GM18867 (cell line): ENCODE measurements at regions not wholly inside any gene's neighbourhood (a gene's known extent, or its start where the extent isn't known, plus 50 kb on each side); places are given as distances from the start of the nearest gene placed in this dataset.

Source experiments
- ATAC-seq: cut with Tn5 transposase; IDR thresholded peaks from one replicate; pipeline ENCODE4 v1.9.1; 2021; ENCODE audit warnings: mild to moderate bottlenecking, moderate library complexity; ENCODE audit not compliant: unreplicated experiment

DNA sequence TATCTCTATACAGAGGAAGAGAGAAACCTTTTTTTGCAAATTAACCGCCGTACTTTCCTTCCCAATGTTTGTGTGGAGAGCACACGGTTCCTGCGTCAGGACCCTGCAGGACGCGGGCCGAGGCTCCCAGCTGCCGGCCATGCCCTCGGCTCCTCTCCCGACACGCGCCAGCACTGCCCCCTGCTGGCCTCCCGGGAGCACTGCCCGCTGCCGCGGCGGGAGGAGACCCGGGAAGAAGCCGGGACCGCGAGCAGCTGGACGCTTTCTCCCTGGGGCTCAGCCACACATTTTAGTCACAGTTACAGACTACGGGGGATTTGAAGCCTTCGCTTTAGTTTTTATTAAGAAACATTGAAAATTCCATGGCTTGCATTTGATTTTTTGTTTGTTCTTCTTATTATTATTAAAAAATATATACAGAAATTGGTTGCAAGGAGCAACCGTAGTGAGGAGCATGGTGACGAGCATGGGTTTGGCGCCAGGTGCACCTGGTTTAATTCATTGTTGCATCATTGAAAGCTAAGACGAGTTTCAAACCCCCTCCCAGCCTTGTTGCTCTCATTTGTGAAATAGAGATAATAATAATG is 401.2 kb downstream of the GALR1 start:
- ATAC-seq, result peak; percentile 88

DNA sequence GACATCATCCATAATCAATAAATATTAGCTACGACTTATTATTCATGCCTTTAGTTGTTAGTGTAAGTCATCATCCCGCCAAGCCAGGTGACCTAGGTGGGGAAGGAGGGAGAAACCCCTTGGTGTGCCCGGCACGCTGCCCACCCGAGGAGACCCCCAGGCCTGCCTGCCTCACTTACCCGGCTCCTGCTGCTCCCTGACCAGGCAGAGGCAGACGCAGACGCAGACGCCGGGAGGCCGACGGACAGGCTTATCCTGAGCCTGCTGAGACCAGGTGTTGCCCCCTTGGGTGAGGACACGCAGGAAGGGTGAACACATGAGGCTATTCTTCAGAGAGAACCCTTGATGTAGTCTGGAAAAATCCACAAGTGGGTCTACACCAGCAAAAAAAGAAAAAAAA is 401.8 kb downstream of the GALR1 start:
- no peak for ATAC-seq

DNA sequence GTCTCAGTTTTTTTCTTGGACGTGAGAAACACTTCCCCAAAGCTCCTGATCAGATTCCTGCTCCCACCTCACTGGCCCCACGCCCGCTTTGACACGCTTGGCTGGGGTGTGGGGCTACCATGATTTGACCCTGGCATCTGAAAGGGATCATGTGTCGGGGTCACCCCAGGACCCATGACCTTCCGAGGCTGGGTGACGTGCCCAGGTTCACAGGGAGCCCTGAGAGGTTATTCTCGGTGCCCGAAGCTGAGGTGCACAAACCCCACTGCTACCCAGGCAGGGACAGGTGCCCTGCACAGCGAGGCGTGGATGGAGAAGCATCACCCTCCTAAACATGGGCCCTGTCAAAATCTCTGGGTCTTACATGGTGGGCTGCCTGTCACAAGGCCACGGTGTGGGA is 404.1 kb downstream of the GALR1 start:
- no peak for ATAC-seq

DNA sequence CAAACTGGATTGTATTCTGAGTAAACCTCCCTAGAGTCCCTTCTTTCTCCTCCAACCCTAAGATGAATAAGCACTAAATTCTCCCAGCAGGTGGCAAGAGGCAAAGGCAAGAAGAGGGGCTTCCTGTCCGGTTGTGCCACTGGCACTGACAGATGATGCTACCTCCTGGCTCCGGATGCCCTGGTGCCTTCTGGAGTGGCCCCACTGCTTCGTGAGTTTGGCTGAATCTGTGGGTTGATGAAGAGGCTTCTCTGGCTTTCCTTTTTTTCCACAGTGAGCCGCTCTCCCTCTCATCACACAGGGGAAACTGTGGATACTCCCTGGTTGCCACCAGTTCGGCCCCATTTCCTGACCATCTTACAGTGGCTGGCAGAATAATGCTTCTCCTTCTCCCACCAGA is 404.7 kb downstream of the GALR1 start:
- no peak for ATAC-seq

DNA sequence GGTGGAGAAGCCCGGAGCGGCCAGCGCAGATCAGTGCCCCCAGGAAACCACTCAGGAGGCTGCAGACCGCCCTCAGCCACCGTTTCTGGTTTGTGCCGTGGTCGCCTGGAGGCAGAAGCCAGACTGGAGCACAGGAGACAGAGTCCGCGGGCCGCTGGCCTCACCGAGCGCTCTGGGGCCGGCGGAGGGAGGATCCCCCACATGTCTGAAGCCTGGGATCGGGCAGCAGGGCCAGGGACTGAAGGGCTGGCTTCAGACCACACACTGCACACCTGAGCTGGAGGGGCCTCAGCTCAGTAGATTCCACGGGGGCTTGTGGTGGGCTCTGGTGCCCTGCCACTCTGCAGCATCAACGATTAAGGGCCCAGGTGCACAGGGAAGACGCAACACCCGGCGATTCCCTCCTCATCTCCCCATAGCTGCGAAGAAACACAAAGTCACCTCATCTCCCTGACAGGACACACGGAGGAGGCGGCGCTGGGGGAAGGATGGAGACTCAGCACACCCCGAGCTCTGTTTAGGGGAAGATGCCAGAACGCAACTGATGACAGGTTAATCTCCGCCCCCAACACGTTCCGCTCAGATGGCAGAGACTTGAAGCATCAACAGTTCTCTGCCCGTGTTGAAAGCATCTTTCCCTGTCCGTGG is 408.1 kb downstream of the GALR1 start:
- ATAC-seq, result no peak

DNA sequence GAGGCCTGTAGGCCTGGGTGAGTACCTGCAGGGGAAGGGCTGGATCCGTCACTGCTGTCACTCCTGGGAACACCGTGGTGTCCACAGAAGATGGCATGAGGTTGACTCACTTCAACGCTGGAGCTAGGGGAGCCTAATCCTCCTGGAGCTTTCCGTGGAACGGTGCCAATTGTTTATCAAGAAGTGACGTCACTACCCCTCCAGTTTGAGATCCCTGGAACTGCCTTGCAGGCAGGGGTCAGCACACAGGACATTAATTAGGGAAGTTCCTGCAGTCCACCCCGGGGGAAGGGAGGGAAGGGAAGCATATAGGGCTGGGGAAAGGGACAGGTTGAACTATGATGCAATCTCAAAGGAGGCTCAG is 408.6 kb downstream of the GALR1 start:
- ATAC-seq, result no peak

DNA sequence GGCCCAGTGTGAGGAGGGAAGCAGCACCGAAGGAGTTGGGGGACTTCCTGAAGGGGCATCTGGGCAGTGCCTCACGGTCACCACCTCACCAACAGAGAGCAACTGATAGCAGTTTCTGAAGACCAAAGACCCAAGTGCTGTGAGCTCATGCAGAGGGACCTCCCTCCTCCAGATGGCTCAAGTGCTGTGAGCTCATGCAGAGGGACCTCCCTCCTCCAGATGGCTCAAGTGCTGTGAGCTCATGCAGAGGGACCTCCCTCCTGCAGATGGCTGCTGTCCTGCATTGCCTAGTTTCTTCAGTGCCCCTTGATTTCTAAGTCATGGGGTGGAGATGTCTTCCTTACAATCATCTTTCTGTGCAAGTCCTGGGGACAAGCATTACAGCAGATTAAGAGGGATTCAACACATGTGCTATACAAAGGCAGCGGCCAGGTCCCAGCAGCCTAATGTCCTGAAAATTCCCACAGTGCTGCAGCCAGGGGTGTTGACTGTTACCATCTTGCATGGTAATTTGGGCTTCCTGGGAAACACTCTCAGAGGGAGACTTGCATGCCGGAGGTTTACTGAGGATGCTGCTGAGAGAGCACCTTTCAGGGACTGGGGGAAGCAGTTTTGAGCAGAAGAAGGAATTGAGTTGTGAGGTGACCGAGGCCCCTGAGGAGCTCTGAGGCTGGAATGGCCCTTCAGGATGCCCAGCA is 409.3 kb downstream of the GALR1 start:
- ATAC-seq, result no peak

DNA sequence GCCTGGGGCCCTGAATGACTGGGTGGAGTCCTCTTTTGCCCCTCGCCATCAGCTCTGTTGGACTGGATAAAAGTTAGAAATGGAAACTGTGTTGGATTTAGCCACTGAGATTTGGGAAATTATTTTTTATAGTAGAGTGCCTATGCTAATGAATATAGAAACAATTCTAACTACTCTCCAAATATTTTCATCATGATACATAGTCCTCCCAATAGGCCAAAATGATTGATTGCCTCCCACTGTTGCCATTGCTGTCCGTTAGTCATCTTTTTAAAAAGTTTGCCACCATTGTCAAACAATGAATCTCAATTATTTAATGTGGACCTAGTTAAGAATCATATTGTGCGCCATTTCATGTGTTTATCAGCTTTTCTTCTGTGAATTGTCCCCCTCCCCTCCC is 417.0 kb downstream of the GALR1 start:
- ATAC-seq, result no peak

DNA sequence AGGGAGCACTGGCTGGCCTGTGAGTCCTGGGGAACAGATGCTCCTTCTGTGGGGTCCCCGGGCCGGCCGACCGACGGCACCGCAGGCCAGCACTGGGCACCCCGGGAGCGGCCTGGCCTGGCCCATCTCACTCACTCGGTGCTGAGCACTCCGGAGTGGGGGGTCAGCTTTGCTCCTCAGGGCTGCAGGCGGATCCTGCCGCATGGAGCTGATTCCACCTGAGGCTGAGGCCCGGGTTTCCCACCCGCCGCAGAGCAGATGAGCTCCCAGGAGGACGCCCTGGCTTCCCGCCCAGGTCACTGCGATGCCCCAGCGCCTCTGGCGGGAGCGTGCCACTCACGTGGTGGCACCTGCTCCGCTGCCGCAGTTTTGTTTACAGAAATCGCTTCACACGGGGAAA is 418.6 kb downstream of the GALR1 start:
- ATAC-seq, result no peak

DNA sequence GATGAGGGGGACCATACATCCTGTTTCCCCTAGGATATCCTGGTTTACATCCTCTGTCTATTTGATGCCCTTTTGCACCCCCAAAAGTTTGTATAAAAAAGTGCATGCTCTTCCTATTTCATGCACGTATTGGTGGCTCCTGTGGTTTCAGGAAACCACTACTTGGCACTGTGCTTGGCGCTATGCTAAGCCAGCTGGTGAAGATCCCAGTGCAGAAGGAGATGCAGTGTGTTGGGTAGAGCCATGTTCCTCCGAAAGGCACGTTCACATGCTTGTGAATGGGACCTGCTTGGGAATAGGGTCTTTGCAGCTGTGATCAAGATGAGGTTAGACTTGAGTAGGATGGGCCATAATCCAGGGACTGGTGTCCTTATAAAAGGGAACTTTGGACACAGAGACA is 419.7 kb downstream of the GALR1 start:
- no peak for ATAC-seq

DNA sequence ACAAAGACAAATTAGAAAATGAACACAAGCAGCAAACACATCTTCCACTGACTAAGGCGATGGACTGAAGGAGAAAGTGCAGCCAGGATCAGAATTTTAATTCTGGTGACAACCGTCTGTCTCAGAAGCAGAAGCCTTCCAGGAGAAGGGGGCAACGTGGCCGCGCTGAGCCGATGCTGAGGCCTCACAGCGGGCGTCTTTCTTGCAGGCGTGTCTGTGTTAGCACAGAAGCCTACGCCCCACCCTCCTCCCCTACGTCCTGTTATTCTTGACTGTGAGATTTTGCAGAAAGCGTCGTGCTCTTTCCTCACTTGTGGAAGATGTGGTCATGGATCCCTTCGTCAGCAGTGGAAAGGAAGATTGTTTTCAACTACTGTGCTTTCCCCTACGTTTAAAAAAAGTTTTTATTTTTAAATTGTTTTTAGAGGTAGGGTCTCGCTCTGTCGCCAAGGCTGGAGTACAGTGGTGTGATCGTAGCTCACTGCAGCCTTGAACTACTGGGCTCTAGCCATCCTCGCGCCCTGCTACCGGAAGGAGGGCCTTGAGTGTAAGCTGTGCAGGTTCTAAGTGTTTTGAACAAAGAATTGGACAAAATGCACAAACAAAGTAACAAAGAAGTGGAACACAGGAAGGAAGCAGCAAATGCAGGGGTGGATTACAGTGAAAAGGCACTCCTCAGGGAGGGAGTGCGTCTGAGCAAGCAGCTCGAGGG is 422.0 kb downstream of the GALR1 start:
- no peak for ATAC-seq

DNA sequence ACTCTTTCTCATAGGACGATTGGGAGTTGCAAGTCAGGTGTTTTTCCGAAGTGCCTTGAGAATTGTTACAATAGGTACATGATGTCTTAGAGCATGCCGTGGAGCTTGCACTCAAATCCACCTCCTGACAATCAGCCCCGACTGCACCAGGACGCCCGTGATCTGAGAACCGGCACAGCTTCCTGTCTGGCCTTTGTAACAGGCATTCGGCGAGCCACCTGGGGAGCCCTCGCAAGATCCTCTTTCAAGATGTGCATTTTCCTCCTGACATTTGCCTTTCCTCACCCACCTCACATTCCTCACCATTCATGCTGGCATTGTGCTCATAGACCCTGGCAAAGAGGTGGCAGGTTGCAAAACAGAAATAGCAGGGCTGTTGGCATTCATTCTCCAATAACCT is 427.3 kb downstream of the GALR1 start:
- ATAC-seq, result no peak

DNA sequence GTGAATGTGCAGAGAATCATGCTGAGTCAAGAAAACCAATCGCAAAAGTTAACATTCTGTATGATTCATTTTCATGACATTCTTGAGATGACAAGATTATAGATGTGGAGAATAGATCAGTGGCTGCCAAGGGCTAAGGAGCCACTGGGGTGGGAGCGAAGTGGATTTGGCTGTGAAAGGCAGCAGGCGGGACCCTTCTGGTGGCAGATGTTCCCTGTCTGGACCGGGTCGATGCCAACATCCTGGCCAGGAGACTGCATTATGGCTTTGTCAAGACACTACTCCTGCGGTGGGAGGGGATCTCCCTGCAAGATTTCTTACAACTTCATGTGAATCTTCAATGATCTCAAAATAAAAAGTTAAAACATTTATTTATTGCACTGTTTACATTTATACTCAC is 427.9 kb downstream of the GALR1 start:
- no peak for ATAC-seq

DNA sequence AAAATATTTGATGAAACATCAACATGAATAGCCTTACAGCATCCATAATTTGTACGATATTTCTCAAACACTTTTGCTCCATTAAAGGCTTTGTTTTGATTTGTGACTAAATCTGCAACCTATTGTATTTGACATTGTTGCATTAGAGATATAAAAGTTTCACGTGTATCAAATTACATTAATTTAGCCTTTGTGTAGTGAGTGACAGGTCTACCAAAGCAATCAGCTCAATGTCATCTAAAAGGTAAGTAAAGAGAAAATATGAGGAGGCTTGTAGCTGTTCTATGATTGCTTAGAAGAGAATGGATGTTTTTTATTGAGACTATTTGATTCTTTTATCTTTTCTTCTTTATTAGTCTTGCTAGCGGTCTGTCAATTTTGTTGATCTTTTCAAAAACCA is 430.2 kb downstream of the GALR1 start:
- ATAC-seq, result no peak

DNA sequence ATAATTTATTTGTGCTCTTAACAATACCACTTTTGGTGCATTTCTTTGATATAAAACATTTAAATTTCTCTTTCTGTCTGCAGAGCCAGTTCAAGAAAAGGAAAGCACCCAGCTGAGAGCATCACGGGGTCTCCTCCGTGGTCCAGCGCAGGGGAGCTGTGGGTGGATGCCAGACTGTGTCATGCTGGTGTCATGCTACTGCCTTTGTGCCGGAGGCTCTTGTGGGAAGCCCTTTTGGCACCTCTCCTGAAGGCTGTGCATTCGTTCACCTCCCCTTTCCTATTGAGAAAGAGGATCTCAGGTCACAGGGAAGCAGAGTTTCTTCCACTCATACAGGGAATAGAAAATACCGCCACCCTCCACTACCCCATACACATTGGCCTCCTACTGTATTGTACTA is 450.4 kb downstream of the GALR1 start:
- no peak for ATAC-seq

DNA sequence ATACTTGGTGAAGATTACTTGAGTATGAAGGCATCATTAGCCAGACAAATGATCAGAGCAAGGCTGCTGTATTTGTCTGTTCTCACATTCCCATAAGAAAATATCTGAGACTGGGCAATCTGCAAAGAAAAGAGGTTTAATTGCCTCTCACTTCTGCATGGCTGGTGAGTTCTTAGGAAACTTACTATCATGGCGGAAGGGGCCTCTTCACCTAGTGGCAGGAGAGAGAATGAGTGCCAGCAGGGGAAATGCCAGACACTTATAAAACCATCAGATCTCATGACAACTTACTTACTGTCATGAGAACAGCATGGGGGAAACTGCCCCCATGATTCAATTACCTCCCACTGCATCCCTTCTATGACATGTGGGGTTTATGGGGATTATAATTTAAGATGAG is 452.3 kb downstream of the GALR1 start:
- no peak for ATAC-seq

DNA sequence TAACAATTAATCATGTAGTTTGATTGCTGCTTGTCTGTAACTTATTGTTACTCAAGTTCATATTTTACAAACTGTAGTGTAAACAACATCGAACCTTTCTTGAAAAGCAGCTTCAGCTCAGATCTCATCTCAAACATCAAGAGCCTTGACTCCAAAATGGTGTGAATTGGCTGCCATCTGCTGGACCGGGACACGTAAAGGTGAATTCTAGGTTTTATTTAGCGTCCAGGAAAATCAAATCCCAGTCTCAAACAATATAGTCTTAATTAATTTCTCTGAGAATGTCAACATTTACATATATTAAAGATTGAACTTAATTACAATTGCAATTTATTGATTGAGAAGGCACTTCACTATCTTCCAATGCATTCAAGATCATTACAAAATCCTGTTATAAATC is 453.0 kb downstream of the GALR1 start:
- ATAC-seq, result no peak

DNA sequence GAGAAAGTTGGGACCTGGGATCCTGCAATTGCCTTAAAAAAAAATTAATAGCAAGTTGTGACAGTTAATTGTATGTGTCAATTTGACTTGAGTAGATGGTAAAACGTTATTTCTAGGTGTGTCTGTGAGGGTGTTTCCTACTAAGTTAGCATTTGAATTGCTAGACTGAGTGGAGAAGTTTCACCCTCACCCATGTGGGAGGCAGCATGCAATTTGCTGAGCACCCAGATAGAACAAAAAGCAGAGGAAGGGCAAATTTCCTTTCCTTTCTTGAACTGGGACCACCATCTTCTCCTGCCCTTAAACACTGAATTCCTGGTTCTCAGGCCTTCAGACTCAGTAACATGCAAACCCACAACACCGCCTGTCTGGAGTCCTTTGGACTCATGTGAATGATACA is 455.7 kb downstream of the GALR1 start:
- ATAC-seq, result no peak

DNA sequence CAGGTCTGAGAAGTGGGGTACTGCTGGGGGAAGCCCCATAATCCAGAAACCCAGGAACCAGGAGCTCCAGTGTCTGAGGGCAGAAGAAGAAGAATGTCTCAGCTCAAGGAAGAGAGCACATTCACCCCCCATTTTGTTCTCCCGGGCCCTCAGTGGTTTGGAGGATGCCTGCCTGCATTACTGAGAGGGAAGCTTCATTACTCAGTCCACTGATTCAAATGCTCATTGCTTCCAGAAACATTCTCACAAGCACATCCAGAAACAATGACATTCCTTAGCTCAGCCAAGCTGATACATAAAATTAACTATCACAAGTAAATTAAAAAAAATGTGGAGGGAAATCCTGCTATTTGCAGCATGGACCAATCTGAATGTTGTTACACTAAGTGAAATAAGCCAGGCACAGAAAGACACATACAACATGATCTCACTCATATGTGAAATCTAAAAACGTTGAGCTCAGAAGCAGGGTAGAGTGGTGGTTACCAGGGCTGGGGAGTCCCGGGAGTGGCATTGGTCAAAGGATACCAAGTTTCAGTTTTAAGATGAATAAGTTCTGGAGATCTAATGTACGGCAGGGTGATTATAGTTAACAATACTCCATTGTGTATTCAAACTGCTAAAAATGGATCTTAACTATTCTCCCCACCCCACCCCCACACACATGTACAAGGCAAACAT is 459.3 kb downstream of the GALR1 start:
- no peak for ATAC-seq

DNA sequence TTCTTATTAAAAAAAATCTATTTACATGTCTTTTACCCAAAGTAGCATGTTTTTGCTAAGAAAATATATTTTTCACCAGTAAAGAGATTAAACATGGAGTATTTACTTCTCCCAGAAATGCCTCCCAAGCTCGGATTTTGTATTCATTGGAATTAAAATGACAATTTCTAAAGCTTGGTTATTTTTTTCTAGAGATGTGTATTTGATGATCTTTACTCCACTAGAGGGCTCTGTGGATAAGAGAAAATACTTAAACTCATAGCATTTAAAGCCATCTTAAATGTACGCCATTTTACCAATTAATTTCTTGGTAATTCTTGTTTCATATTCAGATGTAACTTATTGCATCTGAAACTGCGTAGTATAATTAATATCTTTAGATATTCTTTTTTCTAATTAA is 461.4 kb downstream of the GALR1 start:
- no peak for ATAC-seq

DNA sequence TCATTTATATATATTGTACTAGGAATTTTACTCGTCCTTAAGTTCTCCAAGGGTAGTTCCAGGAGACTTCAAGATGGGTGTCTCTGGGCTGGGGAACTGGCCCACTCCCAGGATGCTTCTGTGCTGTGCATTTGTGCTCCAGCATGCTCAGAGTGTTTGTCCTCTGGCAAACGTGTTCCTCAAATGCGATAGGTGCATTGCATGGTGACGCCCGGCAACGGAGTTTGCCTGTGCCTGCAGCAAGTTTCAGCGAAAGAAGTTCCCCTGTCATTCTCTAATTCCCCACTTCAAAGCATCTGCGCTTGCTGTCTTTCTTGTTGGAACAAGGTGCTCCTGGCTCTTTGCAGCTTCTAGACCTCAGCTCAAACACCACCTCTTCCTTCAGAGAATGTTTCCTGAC is 465.1 kb downstream of the GALR1 start:
- no peak for ATAC-seq

DNA sequence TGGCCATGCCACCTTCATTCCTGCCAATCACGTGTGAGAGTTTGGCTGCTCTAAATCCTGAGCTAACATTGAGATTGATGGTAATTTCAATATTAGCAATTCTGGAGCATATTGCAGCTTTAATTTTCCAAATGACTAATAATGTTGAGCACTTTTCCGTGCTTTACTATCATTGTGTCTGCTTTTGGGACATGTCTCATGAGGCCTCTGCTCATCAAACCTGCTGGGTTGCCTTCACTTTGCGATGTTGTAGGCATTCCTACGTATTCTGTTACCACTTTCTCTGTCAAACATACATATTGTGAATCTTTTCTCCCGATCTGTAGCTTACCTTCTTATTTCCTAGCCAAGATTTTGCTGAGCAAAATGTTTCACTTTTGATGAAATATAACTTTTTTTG is 466.6 kb downstream of the GALR1 start:
- ATAC-seq, result no peak
